ENCODE measurements at regions not wholly inside any gene's neighbourhood (a gene's known extent, or its start where the extent isn't known, plus 50 kb on each side); places are given as distances from the start of the nearest gene placed in this dataset.
A peak's percentile ranks its signal among the peaks of the same experiment; 100 is the strongest.

DNA sequence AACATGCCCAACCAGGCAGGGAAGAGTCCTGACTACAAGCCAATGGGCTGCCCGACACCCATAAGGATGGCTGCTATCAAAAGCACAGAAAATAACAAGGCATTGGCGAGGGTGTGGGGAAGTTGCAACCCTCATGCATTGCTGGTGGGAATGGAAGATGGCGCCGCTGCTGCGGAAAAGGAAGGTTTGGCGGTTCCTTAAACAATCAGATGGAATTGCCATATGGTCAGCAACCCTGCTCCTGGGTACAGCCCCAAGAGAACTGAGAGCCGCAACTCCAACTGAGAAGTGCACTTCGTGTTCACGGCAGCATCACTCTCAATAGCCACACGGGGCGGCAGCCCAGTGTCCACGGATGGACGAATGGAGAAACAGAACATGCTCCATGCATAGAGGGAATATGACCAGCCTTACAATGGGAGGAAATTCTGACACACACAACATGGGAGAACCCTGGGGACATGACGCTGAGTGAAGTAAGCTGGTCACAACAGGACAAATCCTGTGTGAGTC, 193.3 kb downstream of the RBFOX3 start:
- no peak for DNase-seq (ENCODE audit: low read depth)

DNA sequence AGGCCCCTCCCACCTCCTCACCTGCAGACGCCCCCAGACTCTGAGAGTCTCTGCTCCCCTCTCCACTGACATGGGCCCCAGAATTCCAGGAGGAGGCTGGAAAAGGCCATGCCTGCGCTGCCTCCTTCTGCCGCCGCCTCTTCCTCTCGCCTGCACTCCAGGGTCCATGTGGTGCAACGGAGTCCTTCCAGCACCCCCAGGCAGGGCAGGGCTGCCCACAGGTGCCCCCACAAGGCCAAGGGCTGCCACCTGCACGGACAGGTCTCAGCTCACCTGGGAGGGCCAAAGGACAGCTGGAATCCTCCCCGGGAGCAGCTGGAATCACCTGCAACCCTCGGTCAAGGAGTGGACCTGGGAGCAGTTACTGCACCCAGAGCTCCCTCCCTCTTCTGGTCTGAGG, 194.9 kb downstream of the RBFOX3 start:
- DNase-seq (ENCODE audit: low read depth), result no peak

DNA sequence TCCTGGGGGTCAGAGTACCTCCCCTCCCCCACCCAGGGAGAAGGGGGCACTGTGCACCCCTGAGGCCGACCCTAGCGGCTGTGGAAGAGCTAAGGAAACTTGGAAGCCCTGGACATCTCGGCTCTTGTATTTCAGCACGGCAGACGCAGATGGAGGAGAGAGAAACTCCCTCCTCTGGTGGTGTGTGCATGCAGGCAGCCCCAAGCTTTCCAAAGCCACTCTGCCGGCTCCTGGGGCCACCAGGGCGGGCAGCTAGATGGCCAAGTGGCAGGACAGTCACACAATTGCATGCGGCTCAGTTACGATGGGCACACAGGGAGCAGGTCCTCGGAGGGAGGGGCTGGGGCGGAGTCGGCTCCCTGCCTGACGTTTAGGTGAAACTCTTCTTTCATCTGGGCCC, 195.5 kb downstream of the RBFOX3 start:
- DNase-seq (ENCODE audit: low read depth), result no peak

DNA sequence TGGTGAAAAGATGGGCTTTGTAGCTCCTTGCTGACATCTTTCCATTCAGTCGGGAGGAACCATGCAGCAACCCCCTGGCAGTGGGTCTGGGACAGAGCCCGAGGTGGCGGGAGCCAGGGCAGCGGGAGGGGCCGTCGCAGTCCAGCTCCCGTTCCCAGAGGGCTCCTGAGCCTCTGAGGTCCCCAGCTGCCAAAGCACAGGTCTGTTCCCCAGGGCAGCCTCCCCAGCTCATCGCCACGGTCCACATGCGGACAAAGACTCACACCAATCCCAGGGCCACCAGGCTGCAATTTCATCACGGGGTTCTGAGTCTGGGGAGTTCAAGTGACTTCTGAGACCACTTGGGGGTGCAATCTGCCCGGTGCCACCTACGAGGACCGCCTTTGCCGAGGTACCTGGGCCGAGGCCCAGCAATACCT, 196.0 kb downstream of the RBFOX3 start:
- no peak for DNase-seq (ENCODE audit: low read depth)

DNA sequence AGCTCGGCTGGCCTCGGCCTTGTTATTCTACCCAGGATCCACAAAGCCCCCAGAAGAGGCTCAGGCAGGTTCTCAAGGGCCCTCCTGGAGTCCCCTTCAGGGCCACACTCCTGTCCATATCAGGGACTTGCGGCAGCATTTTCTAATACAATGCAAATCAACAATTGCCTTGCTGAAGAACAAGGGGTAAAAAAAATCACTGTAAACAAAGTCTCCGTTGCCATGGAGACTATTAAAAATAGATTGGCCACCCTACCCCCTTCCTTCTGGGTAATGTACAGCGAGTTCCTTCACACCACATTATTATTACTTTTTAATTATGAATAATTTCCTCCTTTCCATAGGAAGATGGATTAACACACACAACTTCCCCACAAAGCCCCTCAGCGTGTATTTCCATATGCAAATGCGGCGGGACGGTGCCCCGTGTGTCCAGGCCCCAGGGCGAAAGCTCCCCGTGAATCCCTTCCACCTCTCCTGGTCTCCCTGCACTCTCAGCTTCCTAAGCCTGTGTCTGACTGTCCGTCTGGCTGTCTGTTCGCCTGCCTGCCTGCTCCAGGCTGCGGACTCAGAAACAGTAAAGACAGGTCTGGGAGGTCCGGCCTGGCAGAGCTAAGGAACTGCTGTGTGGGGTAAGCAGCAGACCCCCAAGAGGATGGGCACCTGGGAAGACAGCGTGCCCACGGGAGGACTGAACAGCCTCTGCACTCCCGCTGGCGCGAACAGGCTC, 196.6 kb downstream of the RBFOX3 start:
- no peak for DNase-seq (ENCODE audit: low read depth)

DNA sequence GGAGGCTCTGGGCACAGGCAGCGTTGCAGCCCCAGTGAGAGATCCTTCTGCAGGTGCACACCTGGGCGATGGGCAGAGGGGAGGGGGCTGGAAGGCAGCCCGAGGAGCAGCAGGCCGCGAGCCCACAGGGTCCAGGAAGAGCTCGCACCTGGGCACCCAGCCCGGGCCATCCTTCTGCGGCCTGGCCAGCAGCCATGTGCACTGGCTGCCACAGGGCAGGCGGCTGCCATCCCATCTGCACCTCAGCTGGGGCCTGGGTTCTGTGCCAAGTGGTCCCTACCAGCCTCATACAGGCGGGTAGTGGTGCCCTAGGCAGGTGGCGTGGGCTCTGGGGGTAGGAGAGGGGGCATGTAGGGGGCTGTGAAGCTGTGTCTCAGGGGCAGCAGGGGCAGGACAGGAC, 197.2 kb downstream of the RBFOX3 start:
- no peak for DNase-seq (ENCODE audit: low read depth)

DNA sequence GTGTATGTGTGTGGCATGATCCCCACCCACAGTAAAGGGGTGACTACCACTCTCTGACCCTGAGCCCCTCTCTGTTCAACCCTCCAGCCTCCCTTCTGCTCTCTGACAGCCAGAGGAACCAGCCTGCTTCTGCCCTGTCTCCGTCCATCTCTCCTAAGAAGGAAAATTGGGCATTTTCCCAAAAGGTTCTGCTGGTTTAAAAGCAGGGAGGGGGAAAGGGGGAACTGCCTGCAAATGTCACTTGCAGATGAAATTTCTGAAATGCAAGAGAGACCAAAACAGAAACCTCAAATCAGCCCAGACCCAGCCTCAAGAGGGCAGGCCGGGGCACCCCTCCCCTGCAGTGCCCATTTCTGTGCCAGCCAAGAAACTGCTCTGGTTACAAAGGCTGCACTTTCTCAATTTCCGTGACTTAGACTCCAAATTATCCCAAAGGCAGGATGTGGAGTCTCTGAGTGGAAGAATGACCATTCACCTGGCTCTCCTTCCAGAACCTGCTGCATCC, 197.9 kb downstream of the RBFOX3 start:
- no peak for DNase-seq (ENCODE audit: low read depth)

DNA sequence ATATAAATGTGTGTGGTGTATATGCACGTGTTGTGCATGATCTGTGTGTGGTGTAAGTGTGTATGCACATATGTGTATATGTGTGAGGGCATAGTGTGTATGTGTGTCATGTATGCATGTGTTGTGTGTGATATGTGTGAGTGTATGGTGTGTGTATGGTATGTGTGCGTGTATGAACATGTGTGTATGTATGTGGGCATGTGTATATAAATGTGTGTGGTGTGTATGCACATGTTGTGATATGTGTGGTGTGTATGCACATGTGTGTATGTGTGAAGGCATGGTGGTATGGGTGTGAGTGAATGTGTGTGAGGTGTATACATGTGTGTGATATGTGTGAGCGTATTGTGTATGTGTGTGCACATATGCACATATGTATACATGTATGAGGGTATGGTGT, 198.7 kb downstream of the RBFOX3 start:
- no peak for DNase-seq (ENCODE audit: low read depth)

DNA sequence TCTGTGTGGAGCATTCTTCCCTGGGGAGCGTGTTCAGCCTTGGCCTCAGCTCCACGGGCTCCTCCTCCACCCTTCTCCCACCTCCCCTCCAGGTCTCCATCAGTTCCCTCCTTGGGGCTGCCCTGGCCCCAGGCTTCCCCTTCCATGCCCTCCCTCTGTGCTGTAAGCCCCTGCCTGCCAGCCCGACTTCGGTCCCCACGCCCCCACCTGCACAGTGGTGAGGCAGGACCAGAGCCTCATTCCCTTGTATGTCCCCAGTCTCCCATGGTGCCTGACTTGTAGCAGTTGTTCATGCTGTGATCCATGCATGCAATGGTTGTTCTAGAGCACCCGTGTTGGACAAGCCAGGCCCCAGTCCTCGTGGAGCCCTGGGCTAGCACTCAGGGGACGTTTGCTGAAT, 199.4 kb downstream of the RBFOX3 start:
- DNase-seq (ENCODE audit: low read depth), result no peak

DNA sequence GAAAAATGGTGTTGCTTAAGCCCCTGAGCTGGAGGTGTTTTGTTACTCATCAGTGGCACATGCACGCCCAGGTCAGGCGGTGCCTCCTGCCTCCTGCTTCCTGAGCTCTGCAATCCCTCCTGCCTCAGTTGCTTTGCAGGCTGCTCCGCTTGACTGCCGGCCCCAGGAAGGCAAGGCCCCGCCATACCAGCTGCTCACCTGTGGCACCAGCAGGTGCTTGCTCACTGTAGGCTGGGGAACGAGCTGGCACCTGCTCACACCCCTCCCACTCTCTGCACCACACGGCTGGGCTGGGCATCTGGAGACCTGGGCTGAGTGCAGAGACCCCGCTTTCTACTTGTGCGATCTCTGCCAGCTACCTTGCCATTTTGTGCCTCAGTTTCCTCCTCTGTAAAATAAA, 200.2 kb downstream of the RBFOX3 start:
- DNase-seq (ENCODE audit: low read depth), result no peak

DNA sequence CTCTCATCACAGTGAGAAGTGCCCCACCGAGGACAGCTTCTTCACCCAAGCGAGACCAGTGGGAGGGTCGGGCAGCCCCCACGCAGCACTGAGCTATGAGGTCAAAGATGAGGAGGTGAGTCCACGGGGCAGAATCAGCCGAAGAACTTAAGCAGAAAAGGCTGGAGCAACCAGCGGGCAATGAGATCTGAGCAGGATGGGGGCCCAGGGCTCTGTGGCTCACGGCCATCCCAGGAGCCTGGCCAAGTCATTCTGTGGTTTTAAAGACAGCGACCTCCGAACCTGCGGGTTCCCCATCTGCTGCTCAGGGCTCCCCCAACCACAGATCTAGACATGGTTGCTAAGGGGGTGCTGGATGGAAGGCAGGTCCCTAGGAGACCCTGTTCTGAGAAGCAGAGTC, 202.6 kb downstream of the RBFOX3 start:
- no peak for DNase-seq (ENCODE audit: low read depth)

DNA sequence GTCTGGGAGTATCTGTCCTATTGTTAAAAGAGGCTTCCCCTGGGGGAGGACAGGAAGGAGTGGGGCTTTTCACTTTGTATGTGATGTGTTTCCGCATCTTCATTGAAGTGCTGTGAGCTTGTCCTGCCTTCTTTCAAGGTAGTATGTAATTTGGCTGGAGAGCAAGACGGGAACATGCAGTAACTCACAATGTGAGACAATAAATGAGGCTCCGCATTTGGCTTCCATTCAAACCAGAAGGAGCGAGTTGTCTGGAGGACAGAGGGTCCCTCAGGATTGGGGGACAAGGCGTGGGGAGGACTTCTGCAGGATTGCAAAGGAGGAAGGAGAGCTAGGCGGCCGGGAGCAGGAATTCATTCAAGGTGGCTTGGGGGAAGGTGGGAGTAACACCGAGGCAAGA, 203.5 kb downstream of the RBFOX3 start:
- DNase-seq (ENCODE audit: low read depth), result no peak

DNA sequence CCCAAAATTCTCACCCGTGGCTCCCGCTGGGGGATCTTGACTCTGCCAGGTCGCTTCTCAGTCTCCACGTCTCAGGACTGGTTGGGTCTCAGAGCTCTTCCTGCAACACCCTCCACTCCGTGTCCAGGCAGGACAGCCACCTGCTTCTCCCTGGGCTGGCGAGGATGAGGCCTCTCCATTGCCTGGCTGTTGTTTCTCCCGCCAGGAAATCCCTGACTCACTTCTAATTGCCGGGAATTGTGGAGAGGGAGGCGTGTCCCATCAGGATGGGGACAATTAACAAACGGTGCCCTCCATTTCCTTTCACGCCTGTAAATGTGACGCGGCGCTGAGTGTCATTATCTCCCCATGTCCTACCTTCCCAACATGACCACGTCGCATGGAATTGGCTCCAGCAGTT, 204.5 kb downstream of the RBFOX3 start:
- no peak for DNase-seq (ENCODE audit: low read depth)

DNA sequence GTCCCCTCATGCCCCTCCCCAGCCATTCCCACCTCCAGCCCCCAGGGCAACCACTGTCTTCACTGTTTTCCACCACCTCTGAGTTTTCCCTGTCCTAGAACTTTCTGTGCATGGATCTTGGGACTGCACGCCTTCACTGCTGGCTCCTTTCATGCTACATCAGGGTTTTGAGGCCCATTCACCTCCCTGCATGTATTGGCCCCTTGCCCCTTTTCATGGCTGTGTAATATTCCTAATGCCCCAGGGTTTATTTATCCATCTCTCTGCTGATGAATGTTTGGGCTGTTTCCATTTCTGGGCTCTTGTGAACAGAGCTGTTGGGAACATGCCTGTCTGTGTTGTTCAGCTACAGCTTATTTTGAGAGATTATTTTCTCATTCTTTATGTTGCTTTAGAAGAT, 205.0 kb downstream of the RBFOX3 start:
- no peak for DNase-seq (ENCODE audit: low read depth)

DNA sequence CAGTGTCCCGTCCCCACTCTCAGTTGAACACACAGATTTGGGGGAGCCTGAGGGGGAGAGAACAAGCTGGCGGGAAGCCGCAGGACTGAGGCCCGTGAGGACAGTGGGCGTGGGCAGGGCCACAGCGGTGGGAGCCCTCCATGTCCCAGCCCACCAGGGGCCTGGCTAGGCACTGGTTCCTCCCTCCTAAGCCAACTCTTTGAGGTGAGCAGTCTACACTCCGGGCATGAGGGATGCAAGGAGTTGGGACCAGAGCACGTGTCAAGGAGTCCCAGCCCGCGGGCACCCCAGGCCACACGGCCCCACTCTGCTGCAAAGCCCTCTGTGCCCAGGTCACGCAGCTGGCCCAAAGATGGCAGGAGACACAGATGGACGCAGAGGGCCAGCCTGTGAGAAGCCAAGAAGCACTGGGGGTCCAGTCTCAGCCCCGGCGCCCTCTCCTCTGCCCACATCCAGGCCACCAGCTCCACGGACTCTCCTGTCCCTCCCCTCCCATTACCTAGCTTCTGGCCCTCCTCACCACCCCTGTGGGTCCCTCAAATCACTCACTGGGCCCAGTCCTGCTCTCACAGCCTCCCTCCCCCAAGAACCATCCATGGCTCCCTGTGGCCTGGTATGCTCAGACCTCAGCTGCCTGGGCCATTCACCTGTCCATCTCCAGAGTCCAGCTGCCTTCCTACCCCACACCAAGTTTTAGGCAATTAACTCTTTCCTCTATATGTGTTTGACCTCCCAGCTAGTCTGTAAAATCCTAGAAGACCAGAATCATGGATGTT, 206.5 kb downstream of the RBFOX3 start:
- DNase-seq (ENCODE audit: low read depth), result no peak

DNA sequence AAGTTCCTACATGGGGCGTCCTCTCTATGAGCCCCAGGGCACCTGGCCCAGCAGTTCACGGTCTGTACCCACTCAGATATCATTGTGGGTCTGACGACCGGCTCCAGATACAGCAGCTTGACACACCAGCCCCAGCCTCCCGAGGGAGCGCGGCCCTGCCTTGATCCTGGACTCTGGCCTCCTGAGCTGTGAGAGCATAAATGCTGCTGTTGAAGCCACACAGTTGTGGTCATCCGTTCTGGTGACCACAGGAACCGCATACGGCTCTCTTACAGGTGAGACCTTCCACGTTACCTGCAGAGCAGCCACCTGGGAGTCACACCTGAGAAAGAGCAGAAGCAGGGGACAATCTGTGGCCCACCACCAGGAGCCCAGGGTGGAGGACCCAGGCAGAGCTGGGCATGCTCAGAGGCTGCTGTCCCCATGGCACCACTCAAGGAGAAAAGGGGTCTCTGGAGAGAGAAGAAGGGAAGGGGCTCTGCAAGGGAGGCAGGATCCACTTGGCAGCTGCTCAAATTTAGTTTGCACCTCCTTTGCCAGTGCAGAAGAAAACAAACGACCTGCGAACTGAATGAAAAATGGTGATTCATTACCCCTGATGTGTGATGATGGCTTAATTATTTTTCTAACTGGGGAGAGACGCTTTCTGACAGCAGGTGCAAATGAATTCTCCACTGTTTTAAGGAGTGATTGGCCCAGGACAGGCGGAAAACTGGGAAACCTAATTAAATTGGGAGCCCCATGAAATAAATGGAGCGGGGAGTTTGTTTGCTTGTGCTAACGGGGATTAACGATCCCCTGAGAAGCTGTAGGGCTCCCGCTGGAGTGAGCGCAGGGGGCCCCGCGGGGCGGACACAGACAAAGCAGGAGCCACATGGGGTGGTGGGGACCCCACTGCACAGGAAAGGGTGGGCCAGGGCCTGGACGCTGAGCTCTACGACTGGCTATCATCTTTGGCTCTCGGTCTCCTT, 208.9 kb downstream of the RBFOX3 start:
- no peak for DNase-seq (ENCODE audit: low read depth)

DNA sequence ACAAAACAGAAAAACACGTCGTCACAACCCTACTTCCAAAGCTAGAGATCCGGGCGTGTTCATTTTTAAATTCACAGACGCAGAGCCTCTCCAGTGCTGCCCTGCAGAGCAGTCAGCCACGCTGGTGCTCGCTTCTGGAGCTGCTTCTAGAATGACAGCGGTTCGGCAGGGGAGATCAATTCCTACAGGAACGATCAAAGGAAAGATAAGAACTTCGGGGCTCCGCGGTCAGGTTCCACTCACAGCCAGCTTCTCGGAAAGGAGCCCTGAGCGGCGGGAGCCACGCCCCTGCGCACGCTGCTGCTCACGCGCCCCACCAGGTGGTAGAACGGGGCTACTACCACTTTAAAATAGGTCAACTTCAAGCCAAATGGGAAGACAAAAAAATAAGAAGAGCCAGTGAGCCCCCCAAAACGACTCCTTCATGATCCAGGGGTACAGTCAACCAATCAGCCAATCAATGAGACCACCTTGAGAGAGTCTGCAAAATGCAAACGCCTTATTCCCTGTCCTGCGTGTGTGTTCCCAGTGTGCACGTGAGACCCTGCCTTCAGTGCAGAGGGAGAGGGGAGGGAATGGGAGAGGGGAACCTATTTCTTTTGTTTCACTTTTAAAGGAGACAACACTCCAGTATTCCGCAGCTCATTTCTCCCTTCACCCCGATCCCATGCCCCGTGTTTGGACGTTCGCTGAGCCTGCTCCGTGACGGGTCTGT, 209.7 kb downstream of the RBFOX3 start:
- DNase-seq (ENCODE audit: low read depth), result peak; percentile 27

DNA sequence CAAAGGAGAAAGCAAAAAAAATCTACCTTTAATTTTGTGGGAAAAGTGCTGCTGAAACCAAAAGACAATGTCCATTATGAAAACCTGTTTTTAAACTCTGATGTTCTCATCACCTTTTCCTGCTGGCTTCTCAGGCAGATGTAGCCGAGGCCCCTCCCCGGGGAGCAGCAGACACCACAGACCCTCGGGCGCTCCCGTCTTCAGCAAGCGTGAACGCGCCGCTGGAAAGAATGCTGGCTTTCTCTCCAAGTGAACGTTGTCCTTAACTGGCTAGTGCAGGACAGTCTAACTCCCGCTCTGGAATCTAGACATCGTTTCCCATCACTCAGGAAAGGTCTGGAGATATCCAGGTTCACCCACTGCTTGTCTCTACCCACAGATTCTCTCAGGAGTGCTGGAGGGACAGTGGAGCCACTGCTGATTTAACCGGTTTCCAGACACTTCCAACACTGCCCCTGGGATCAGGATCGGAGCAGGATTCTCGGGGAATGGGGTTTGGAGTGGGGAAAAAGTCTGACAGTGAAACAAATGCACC, 211.2 kb downstream of the RBFOX3 start:
- DNase-seq (ENCODE audit: low read depth), result no peak

DNA sequence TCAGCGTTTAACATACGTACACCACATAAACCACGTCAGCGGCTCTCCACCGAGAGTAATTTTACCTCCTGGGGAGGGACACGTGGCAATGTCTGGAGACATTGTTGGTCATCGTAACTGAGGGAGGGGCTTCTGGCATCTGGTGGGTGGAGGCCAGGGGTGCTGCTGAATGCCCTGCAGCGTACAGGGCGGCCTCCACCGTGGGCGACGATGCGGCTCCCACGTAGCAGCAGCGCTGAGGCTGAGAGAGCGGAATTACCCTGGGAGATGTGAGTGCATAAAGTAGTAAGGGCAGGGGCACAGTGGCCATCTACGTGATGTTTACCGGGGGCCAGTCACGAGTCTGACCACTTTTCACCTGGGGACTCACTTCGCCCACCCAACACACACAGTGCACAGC, 212.4 kb downstream of the RBFOX3 start:
- no peak for DNase-seq (ENCODE audit: low read depth)

DNA sequence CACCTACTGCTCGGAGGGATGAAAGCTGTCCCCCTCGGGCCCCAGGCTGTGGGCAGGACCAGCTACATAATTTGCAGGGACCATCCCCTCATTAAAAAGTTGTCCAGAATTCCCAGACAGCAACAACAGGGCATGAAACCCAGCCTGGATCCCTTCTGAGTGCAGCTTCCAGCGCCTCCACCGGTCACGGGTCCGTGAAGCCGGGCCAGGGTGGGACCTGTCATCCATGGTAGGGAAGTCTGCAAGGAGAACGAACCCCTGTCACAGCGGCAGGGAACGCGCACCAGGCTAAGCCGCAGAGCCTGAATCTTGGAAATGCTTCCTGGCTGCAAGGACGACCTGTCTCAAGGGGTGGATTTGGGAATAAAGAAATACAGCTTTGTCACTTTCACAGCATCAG, 214.2 kb downstream of the RBFOX3 start:
- DNase-seq (ENCODE audit: low read depth), result no peak

DNA sequence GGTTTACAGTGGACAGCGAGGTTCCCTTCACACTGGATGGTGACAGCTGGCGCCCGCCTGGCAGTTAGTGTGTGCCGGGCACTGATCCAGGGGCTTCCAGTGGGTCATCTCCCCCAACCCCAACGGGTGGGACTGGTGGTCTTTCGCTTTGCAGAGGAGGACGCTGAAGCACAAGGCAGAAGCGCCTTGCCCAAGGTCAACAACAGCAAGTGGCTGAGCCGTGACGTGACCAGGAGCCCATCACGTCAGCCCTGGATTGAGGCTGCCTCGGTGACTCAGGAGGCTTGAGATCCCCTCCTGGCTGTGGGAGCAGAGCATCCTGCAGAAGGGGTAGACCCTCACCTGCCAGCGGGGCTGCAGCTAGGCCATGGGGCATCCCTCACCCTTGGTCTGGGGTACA, 215.3 kb downstream of the RBFOX3 start:
- DNase-seq (ENCODE audit: low read depth), result no peak

Data from stimulated activated CD8-positive, alpha-beta memory T cell treated with anti-CD3 and anti-CD28 coated beads, Interleukin-7, amount 100 ng/mL, for 24 hours (primary cell).